Caco-2 (cell line): ENCODE measurements at regions not wholly inside any gene's neighbourhood (a gene's known extent, or its start where the extent isn't known, plus 50 kb on each side); places are given as distances from the start of the nearest gene placed in this dataset.
A peak's percentile ranks its signal among the peaks of the same experiment; 100 is the strongest.

ENCODE experiments used
- BruUV-seq: library from RNA; stranded (reverse); fragments of 400-500 nt; replicated peaks from 2 replicates; lab custom pipeline; 2021; lab: Mats Ljungman, UMichigan
- CTCF ChIA-PET: fragments of 300-600 bp; sonication (Branson Sonifier 250); formaldehyde crosslinking; loops from one replicate; lab custom pipeline; 2022; ENCODE audit warnings: antibody characterized with exemption; lab: Charles Lee
- POLR2A ChIA-PET: fragments of 300-600 bp; sonication (Branson Sonifier 250); formaldehyde crosslinking; loops from one replicate; lab custom pipeline; 2022; ENCODE audit warnings: antibody characterized with exemption; lab: Charles Lee
- DNase-seq, 2 experiments: peaks; one replicate each; pipeline versions ENCODE4 v3.0.0 to v3.0.0-alpha.2; 2020 to 2022
- H3K27me3 ChIP-seq: replicated peaks from 2 replicates; pipeline ENCODE4 v1.6.0; 2011; ENCODE audit warnings: low read length; ENCODE audit not compliant: control insufficient read depth, insufficient read depth
- H3K36me3 ChIP-seq: 2 replicates; pipeline ENCODE4 v1.5.1; 2011; ENCODE audit warnings: low read length; ENCODE audit not compliant: control insufficient read depth, insufficient read depth
- H3K4me1 ChIP-seq: fragments of 250-450 bp; sonication (Bioruptor Pico); 2 replicates; pipeline ENCODE4 v1.5.1; 2020; ENCODE audit warnings: mild to moderate bottlenecking
- H3K4me3 ChIP-seq: 2 replicates; pipeline ENCODE4 v1.5.1; 2011; ENCODE audit warnings: low read depth, mild to moderate bottlenecking, control low read depth, low read length
- H3K9me3 ChIP-seq: fragments of 250-450 bp; sonication (Bioruptor Pico); 2 replicates; pipeline ENCODE4 v1.5.1; 2020; ENCODE audit warnings: mild to moderate bottlenecking, moderate library complexity
- H3K27ac Mint-ChIP-seq: one replicate; pipeline ENCODE4 v1.8.0; 2022; ENCODE audit warnings: mixed read lengths; ENCODE audit not compliant: unreplicated experiment
- H3K27me3 Mint-ChIP-seq: one replicate; pipeline ENCODE4 v1.8.0; 2022; ENCODE audit warnings: mixed read lengths; ENCODE audit not compliant: insufficient read depth, unreplicated experiment
- H3K36me3 Mint-ChIP-seq: one replicate; pipeline ENCODE4 v1.8.0; 2022; ENCODE audit warnings: mild to moderate bottlenecking, mixed read lengths; ENCODE audit not compliant: insufficient read depth, unreplicated experiment
- H3K4me1 Mint-ChIP-seq: one replicate; pipeline ENCODE4 v1.8.0; 2022; ENCODE audit warnings: low read depth, mixed read lengths; ENCODE audit not compliant: unreplicated experiment
- H3K4me3 Mint-ChIP-seq: one replicate; pipeline ENCODE4 v1.8.0; 2022; ENCODE audit warnings: mild to moderate bottlenecking, moderate library complexity, mixed read lengths; ENCODE audit not compliant: unreplicated experiment
- H3K9me3 Mint-ChIP-seq: one replicate; pipeline ENCODE4 v1.8.0; 2022; ENCODE audit warnings: mixed read lengths; ENCODE audit not compliant: unreplicated experiment
- CTCF ChIP-seq, 2 experiments: fragments of 200-600 bp in 1 of 2; IDR thresholded peaks; 1 replicate in 1 of 2; 2 replicates in 1 of 2; pipeline versions ENCODE4 v1.5.1 to v1.8.0; 2011 to 2022; ENCODE audit warnings: antibody characterized with exemption in 1 of 2, control low read depth in 1 of 2, inconsistent platforms in 1 of 2, low read depth in 1 of 2, low read length in 1 of 2, mild to moderate bottlenecking in 1 of 2, moderate library complexity in 1 of 2; ENCODE audit not compliant: insufficient read depth in 1 of 2, severe bottlenecking in 1 of 2, unreplicated experiment in 1 of 2
- intact Hi-C: fragments of 100-400 bp; cut with micrococcal nuclease; formaldehyde crosslinking; loops from one replicate; pipeline ENCODE4 v1.10.0; 2022; ENCODE audit not compliant: unreplicated experiment

- Mint-ChIP-seq H3K9me3 (peaks cover 18% of the 10 kb centered on the region), H3K4me1 (peaks cover 10% of the 10 kb centered on the region), H3K27ac (no peak overlapping the region), H3K4me3 (no peak overlapping the region), H3K27me3 (no peaks in the 10 kb centered on the region), H3K36me3 (no peaks in the 10 kb centered on the region)
- Histone ChIP-seq H3K4me3 (no peak overlapping the region), H3K4me1 (peaks cover 7% of the 10 kb centered on the region), H3K9me3 (peaks cover 6% of the 10 kb centered on the region), H3K27me3 (no peaks in the 10 kb centered on the region), H3K36me3 (no peaks in the 10 kb centered on the region)
- BruUV-seq: no TSS peak
- CTCF ChIA-PET: no interaction called here
- no peak for TF ChIP-seq CTCF (IDR thresholded peaks at IDR 0.05; ENCODE audit: insufficient read depth in 1 of 2, low read depth in 1 of 2, low read length in 1 of 2, severe bottlenecking in 1 of 2, unreplicated experiment in 1 of 2)
- intact Hi-C loops: no loop called here
- peak in 1 of 2 experiments; percentile 32 for DNase-seq
- POLR2A ChIA-PET: no interaction called here
Measured at GRCh38 chr12:24436667-24437066, 487.2 kb upstream of the SOX5 start.

GRCh38 chr12:24431872-24432271 lies 482.4 kb upstream of the SOX5 start:
- Mint-ChIP-seq H3K27ac (no peak overlapping the region), H3K36me3 (no peaks in the 10 kb centered on the region), H3K4me3 (no peak overlapping the region), H3K4me1 (peaks cover 26% of the 10 kb centered on the region), H3K27me3 (no peaks in the 10 kb centered on the region), H3K9me3 (peaks cover 9% of the 10 kb centered on the region)
- POLR2A ChIA-PET: no interaction called here
- no peak for TF ChIP-seq CTCF (IDR thresholded peaks at IDR 0.05; ENCODE audit: insufficient read depth in 1 of 2, low read depth in 1 of 2, low read length in 1 of 2, severe bottlenecking in 1 of 2, unreplicated experiment in 1 of 2)
- intact Hi-C loops: no loop called here
- Histone ChIP-seq H3K4me3 (no peak overlapping the region), H3K4me1 (peaks cover 4% of the 10 kb centered on the region), H3K9me3 (peaks cover 4% of the 10 kb centered on the region; the same call in 1 of the 2 replicates), H3K36me3 (no peaks in the 10 kb centered on the region), H3K27me3 (no peaks in the 10 kb centered on the region)
- BruUV-seq: no TSS peak
- CTCF ChIA-PET: no interaction called here
- no peak for DNase-seq

- Mint-ChIP-seq H3K4me3 (no peak overlapping the region), H3K36me3 (no peaks in the 10 kb centered on the region), H3K27me3 (no peaks in the 10 kb centered on the region), H3K27ac (no peak overlapping the region), H3K4me1 (peaks cover 27% of the 10 kb centered on the region), H3K9me3 (no peaks in the 10 kb centered on the region)
- BruUV-seq: no TSS peak
- DNase-seq: no peak
- POLR2A ChIA-PET: interaction anchor here (0.7 kb wide), 1 partner anchor 542 kb away, joined by 11 read pairs; no protein-coding TSS in a partner anchor
- Histone ChIP-seq H3K9me3 (0 out of 2 replicates have a peak, but pooled peaks cover 4% of the 10 kb centered on the region), H3K4me1 (no peaks in the 10 kb centered on the region), H3K36me3 (no peaks in the 10 kb centered on the region), H3K4me3 (no peak overlapping the region), H3K27me3 (no peaks in the 10 kb centered on the region)
- TF ChIP-seq CTCF (IDR thresholded peaks at IDR 0.05; ENCODE audit: insufficient read depth in 1 of 2, low read depth in 1 of 2, low read length in 1 of 2, severe bottlenecking in 1 of 2, unreplicated experiment in 1 of 2): no peak
- intact Hi-C loops: no loop called here
- CTCF ChIA-PET: no interaction called here
Measured at GRCh38 chr12:24427776-24428175, 478.3 kb upstream of the SOX5 start.
